WTC11 (cell line): ENCODE measurements at regions not wholly inside any gene's neighbourhood (a gene's known extent, or its start where the extent isn't known, plus 50 kb on each side); places are given as distances from the start of the nearest gene placed in this dataset.
A peak's percentile ranks its signal among the peaks of the same experiment; 100 is the strongest.

ENCODE experiments used
- ATAC-seq: fragments of 200-7000 bp; cut with Tn5 transposase; 2 replicates; pipeline ENCODE4 v1.10.0; 2021; ENCODE audit warnings: mild to moderate bottlenecking, moderate library complexity
- CTCF ChIA-PET: fragments of 300-600 bp; sonication (Branson Sonifier 250); formaldehyde crosslinking; loops from one replicate; lab custom pipeline; 2021; ENCODE audit warnings: antibody characterized with exemption; lab: Charles Lee
- POLR2A ChIA-PET: fragments of 350-600 bp; sonication (Branson Sonifier 250); formaldehyde crosslinking; loops from one replicate; lab custom pipeline; 2021; ENCODE audit warnings: antibody characterized with exemption; lab: Charles Lee
- DNase-seq: peaks from one replicate; pipeline ENCODE4 v3.0.0; 2021; ENCODE audit warnings: low spot score
- H3K27ac Mint-ChIP-seq: 2 replicates; pipeline ENCODE4 v1.8.0; 2021; ENCODE audit warnings: mixed read lengths
- H3K27me3 Mint-ChIP-seq: 2 replicates; pipeline ENCODE4 v1.8.0; 2021; ENCODE audit warnings: low read depth, mild to moderate bottlenecking, moderate library complexity, mixed read lengths
- H3K36me3 Mint-ChIP-seq: 2 replicates; pipeline ENCODE4 v1.8.0; 2021; ENCODE audit warnings: mixed read lengths
- H3K4me1 Mint-ChIP-seq: 2 replicates; pipeline ENCODE4 v1.8.0; 2022; ENCODE audit warnings: mixed read lengths
- H3K4me3 Mint-ChIP-seq: 2 replicates; pipeline ENCODE4 v1.8.0; 2021; ENCODE audit warnings: mild to moderate bottlenecking, moderate library complexity, mixed read lengths
- H3K9me3 Mint-ChIP-seq: 2 replicates; pipeline ENCODE4 v1.8.0; 2021; ENCODE audit warnings: mixed read lengths
- AFF4 ChIP-seq: sonication (generic); formaldehyde crosslinking; IDR thresholded peaks from 2 replicates; pipeline ENCODE4 v1.8.1; 2023; ENCODE audit warnings: mild to moderate bottlenecking, missing genetic modification reagents, borderline replicate concordance
- ETV6 ChIP-seq: sonication (generic); formaldehyde crosslinking; IDR thresholded peaks from 2 replicates; pipeline ENCODE4 v1.8.1; 2022; ENCODE audit warnings: mild to moderate bottlenecking, missing genetic modification reagents
- FOXJ3 ChIP-seq: sonication (generic); formaldehyde crosslinking; IDR thresholded peaks from 2 replicates; pipeline ENCODE4 v1.9.0; 2021; ENCODE audit warnings: missing genetic modification reagents, mild to moderate bottlenecking, borderline replicate concordance
- GABPB1 ChIP-seq: sonication (generic); formaldehyde crosslinking; IDR thresholded peaks from 2 replicates; pipeline ENCODE4 v1.8.1; 2023; ENCODE audit warnings: mild to moderate bottlenecking, missing genetic modification reagents
- GRHL2 ChIP-seq: fragments of 250-450 bp; sonication (Bioruptor Pico); IDR thresholded peaks from 2 replicates; pipeline ENCODE4 v1.8.0; 2022; ENCODE audit warnings: mild to moderate bottlenecking, moderate library complexity; ENCODE audit not compliant: insufficient replicate concordance, severe bottlenecking
- GTF2I ChIP-seq: fragments of 250-450 bp; sonication (Bioruptor Pico); conservative IDR thresholded peaks from 2 replicates; pipeline ENCODE4 v1.4.0; 2021; ENCODE audit warnings: mild to moderate bottlenecking
- JAZF1 ChIP-seq: fragments of 250-450 bp; sonication (Bioruptor Pico); IDR thresholded peaks from 2 replicates; pipeline ENCODE4 v1.9.0; 2021; ENCODE audit warnings: moderate library complexity, mild to moderate bottlenecking, inconsistent platforms
- RORB ChIP-seq: fragments of 250-450 bp; sonication (Bioruptor Pico); IDR thresholded peaks from 2 replicates; pipeline ENCODE4 v1.9.0; 2021; ENCODE audit warnings: mild to moderate bottlenecking
- SMAD4 ChIP-seq: sonication (generic); formaldehyde crosslinking; IDR thresholded peaks from 2 replicates; pipeline ENCODE4 v1.8.0; 2022; ENCODE audit warnings: mild to moderate bottlenecking, missing genetic modification reagents
- STAT6 ChIP-seq: sonication (generic); formaldehyde crosslinking; conservative IDR thresholded peaks from 2 replicates; pipeline ENCODE4 v1.8.1; 2023; ENCODE audit warnings: mild to moderate bottlenecking, low read depth, missing genetic modification reagents, moderate library complexity
- TEAD1 ChIP-seq: sonication (generic); formaldehyde crosslinking; IDR thresholded peaks from 2 replicates; pipeline ENCODE4 v1.8.0; 2022; ENCODE audit warnings: mild to moderate bottlenecking, missing genetic modification reagents
- TEAD4 ChIP-seq: sonication (generic); formaldehyde crosslinking; IDR thresholded peaks from 2 replicates; pipeline ENCODE4 v1.8.0; 2022; ENCODE audit warnings: mild to moderate bottlenecking, missing genetic modification reagents
- TP53 ChIP-seq: sonication (generic); formaldehyde crosslinking; IDR thresholded peaks from 2 replicates; pipeline ENCODE4 v1.8.1; 2023; ENCODE audit warnings: mild to moderate bottlenecking, missing genetic modification reagents
- ZNF263 ChIP-seq: sonication (generic); formaldehyde crosslinking; IDR thresholded peaks from 2 replicates; pipeline ENCODE4 v1.8.1; 2022; ENCODE audit warnings: low read depth, mild to moderate bottlenecking, moderate library complexity, missing genetic modification reagents
- TF ChIP-seq, protein P1 (sequence below): sonication (generic); formaldehyde crosslinking; IDR thresholded peaks from 2 replicates; pipeline ENCODE4 v1.8.1; 2022; ENCODE audit warnings: mild to moderate bottlenecking, moderate library complexity, missing genetic modification reagents
- TF ChIP-seq, protein P2 (sequence below): sonication (generic); formaldehyde crosslinking; IDR thresholded peaks from 2 replicates; pipeline ENCODE4 v1.8.1; 2023; ENCODE audit warnings: mild to moderate bottlenecking, missing genetic modification reagents
- TF ChIP-seq, protein P3 (sequence below): sonication (generic); formaldehyde crosslinking; IDR thresholded peaks from 2 replicates; pipeline ENCODE4 v1.8.0; 2022; ENCODE audit warnings: mild to moderate bottlenecking, missing genetic modification reagents

- H3K27ac Mint-ChIP-seq, result peak overlapping the region; percentile 72
- no peaks in the 10 kb centered on the region for H3K27me3 Mint-ChIP-seq
- no peak for ATAC-seq
- peak overlapping the region; percentile 10; the same call in 1 of the 2 replicates for H3K4me3 Mint-ChIP-seq
- CTCF ChIA-PET, result no interaction called here
- H3K4me1 Mint-ChIP-seq, result peaks cover 29% of the 10 kb centered on the region
- no peak for TF ChIP-seq FOXJ3 (CRISPR knock-in tag)
- no peak for TF ChIP-seq ZNF263 (CRISPR knock-in tag)
- TF ChIP-seq JAZF1 (CRISPR knock-in tag), result no peak
- TF ChIP-seq ETV6 (CRISPR knock-in tag), result no peak
- TF ChIP-seq, protein P1, sequence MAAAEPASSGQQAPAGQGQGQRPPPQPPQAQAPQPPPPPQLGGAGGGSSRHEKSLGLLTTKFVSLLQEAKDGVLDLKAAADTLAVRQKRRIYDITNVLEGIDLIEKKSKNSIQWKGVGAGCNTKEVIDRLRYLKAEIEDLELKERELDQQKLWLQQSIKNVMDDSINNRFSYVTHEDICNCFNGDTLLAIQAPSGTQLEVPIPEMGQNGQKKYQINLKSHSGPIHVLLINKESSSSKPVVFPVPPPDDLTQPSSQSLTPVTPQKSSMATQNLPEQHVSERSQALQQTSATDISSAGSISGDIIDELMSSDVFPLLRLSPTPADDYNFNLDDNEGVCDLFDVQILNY (CRISPR knock-in tag), result no peak
- TF ChIP-seq TEAD1 (CRISPR knock-in tag), result no peak
- no peak for TF ChIP-seq TP53 (CRISPR knock-in tag)
- TF ChIP-seq GRHL2 (CRISPR knock-in tag), result no peak
- TF ChIP-seq, all 79 proteins: peak for 0
- peaks cover 5% of the 10 kb centered on the region; the same call in 1 of the 2 replicates for H3K36me3 Mint-ChIP-seq
- DNase-seq, result no peak
- POLR2A ChIA-PET, result interaction anchor here (2.0 kb wide), 1 partner anchor 9 kb away, joined by 4 read pairs; no protein-coding TSS in a partner anchor
- peaks cover 9% of the 10 kb centered on the region for H3K9me3 Mint-ChIP-seq
Observed at GRCh38 chr7:110157631-110158362, 933.1 kb upstream of the LRRN3 start.

DNA sequence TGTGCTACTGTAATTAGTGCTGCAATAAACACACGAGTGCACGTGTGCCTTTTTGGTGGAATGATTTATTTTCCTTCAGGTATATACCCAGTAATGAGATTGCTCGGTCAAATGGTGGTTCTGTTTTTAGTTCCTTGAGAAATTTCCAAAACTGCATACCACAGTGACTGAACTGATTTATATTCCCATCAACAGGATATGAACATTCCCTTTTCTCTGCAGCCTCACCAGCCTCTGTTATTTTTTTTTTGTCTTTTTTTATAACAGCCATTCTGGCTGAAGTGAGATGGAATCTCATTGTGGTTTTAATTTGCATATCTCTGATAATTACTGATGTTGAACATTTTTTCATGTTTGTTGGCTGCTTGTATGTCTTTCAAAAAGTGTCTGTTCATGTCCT lies 922.9 kb upstream of the LRRN3 start:
- Mint-ChIP-seq H3K36me3 (peaks cover 2% of the 10 kb centered on the region; the same call in 1 of the 2 replicates), H3K4me1 (peaks cover 7% of the 10 kb centered on the region; the same call in 1 of the 2 replicates), H3K4me3 (no peak overlapping the region), H3K9me3 (peaks cover 8% of the 10 kb centered on the region), H3K27ac (no peak overlapping the region), H3K27me3 (no peaks in the 10 kb centered on the region)
- ChIA-PET POLR2A (no interaction called here), CTCF (no interaction called here)
- DNase-seq (no peak), ATAC-seq (no peak)
- no peak for TF ChIP-seq GABPB1 (CRISPR knock-in tag)
- TF ChIP-seq, protein P2, sequence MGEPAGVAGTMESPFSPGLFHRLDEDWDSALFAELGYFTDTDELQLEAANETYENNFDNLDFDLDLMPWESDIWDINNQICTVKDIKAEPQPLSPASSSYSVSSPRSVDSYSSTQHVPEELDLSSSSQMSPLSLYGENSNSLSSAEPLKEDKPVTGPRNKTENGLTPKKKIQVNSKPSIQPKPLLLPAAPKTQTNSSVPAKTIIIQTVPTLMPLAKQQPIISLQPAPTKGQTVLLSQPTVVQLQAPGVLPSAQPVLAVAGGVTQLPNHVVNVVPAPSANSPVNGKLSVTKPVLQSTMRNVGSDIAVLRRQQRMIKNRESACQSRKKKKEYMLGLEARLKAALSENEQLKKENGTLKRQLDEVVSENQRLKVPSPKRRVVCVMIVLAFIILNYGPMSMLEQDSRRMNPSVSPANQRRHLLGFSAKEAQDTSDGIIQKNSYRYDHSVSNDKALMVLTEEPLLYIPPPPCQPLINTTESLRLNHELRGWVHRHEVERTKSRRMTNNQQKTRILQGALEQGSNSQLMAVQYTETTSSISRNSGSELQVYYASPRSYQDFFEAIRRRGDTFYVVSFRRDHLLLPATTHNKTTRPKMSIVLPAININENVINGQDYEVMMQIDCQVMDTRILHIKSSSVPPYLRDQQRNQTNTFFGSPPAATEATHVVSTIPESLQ, result no peak

DNA sequence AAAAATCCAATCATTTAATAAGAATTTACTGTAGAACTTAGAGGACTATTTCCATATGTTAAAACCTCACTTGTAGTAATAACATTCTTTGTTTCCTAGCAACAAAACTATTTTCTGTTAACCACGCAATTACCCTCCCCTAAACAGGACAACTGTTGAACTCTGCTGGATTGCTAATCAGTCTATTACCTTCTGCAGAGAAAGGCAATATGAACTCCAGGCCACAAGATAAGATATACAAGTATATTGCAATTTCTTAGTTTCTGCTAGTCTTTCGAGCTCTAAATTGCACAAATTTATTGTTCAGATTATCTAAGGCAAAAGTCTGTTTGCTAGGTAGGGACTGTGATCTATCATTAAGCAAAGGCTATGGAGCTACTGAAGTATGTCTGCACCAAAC lies 920.1 kb upstream of the LRRN3 start:
- Mint-ChIP-seq H3K4me1 (peaks cover 7% of the 10 kb centered on the region; the same call in 1 of the 2 replicates), H3K9me3 (peaks cover 4% of the 10 kb centered on the region), H3K27ac (no peak overlapping the region), H3K4me3 (no peak overlapping the region), H3K27me3 (no peaks in the 10 kb centered on the region), H3K36me3 (no peaks in the 10 kb centered on the region)
- CTCF ChIA-PET, result no interaction called here
- POLR2A ChIA-PET, result no interaction called here
- DNase-seq (no peak), ATAC-seq (no peak)
- no peak for TF ChIP-seq JAZF1 (CRISPR knock-in tag)
- TF ChIP-seq SMAD4 (CRISPR knock-in tag), result no peak
- TF ChIP-seq RORB (CRISPR knock-in tag), result no peak
- TF ChIP-seq GTF2I (CRISPR knock-in tag), result no peak
- TF ChIP-seq TEAD4 (CRISPR knock-in tag), result no peak
- no peak for TF ChIP-seq AFF4 (CRISPR knock-in tag)
- no peak for TF ChIP-seq STAT6 (CRISPR knock-in tag)
- TF ChIP-seq, protein P2, result no peak
- no peak for TF ChIP-seq TP53 (CRISPR knock-in tag)
- TF ChIP-seq, protein P3, sequence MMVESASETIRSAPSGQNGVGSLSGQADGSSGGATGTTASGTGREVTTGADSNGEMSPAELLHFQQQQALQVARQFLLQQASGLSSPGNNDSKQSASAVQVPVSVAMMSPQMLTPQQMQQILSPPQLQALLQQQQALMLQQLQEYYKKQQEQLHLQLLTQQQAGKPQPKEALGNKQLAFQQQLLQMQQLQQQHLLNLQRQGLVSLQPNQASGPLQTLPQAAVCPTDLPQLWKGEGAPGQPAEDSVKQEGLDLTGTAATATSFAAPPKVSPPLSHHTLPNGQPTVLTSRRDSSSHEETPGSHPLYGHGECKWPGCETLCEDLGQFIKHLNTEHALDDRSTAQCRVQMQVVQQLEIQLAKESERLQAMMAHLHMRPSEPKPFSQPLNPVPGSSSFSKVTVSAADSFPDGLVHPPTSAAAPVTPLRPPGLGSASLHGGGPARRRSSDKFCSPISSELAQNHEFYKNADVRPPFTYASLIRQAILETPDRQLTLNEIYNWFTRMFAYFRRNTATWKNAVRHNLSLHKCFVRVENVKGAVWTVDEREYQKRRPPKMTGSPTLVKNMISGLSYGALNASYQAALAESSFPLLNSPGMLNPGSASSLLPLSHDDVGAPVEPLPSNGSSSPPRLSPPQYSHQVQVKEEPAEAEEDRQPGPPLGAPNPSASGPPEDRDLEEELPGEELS, result no peak
